ENCODE measurements at regions not wholly inside any gene's neighbourhood (a gene's known extent, or its start where the extent isn't known, plus 50 kb on each side); places are given as distances from the start of the nearest gene placed in this dataset.
"Not testable (repeated sequence)": the region's sequence is repeated elsewhere in the genome, so short reads cannot be mapped to it uniquely, and the experiment has no call there.

DNA sequence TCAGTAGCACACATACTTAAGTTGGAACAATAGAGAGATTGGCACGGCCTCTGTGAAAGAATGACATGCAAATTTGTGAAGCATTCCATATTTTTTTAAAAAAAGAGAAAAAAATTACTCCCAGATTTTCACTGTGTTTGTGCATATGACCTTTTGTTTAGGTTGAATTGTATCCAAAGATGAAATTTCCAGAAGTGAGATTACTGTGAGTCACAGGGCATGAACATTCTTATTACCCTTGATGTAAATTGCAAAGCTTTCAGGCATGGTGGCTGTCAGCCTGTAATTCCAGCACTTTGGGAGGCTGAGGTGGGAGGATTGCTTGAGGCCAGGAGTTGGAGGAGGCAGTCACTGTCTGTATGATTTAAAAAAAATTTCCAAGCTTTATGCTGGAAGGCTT, 329.5 kb downstream of the ZNF37A start:
- FAIRE-seq; H2AFZ ChIP-seq (ENCODE audit: control insufficient read depth, low read depth, low read length); RAD21 ChIA-PET (ENCODE audit: unreplicated experiment); H3K4me2 ChIP-seq (ENCODE audit: control insufficient read depth, insufficient read depth); H3K9me3 ChIP-seq (replicated peaks; ENCODE audit: control insufficient read depth, insufficient read depth, low read length); H3K4me1 ChIP-seq (ENCODE audit: control insufficient read depth, insufficient read depth, low read length); H3K36me3 ChIP-seq (ENCODE audit: control insufficient read depth in 2 of 2, insufficient read depth in 2 of 2, low read length in 1 of 2); H3K4me3 ChIP-seq; H3K79me2 ChIP-seq (ENCODE audit: control insufficient read depth, insufficient read depth, low read length); DNase-seq (ENCODE audit: low read depth, low spot score); H4K20me1 ChIP-seq (ENCODE audit: control insufficient read depth, insufficient read depth); ATAC-seq; H3K27me3 ChIP-seq (replicated peaks in 1 of 2; ENCODE audit: control insufficient read depth in 2 of 2, insufficient read depth in 2 of 2, low read length in 1 of 2); POLR2A ChIA-PET; CTCF ChIA-PET; BruUV-seq (replicated peaks); intact Hi-C loops (cut with micrococcal nuclease; ENCODE audit: unreplicated experiment); H3K9ac ChIP-seq (ENCODE audit: control insufficient read depth, insufficient read depth, low read length); H3K27ac ChIP-seq (ENCODE audit: control insufficient read depth, insufficient read depth); in situ Hi-C loops (cut with MboI); SMC1A ChIA-PET (ENCODE audit: uncharacterized antibody, unreplicated experiment): not testable (repeated sequence)
- WGBS (ENCODE audit: insufficient coverage, insufficient replicate concordance, low lambda C conversion rate, missing lambda C conversion rate): 100% methylated on average over 1 of the region's 1 CpG

DNA sequence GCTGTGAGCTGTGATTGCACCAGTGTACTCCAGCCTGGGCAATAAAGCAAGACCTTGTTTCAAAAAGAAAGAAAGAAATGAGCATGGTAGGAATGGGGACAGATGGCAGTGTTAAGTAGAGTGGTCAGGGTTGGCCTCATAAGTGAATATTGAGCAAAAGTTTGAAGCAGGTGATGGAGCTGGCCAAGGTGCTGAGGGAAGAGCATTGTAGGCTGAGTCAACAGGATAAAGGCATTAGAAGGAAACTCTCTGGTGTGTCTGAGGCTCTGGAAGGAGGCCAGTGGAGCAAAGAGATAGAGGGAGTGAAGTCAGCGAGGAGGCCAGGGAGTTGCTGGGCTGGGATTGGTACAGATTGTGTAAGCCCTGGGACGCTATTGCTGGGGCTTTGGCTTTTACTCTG, 336.1 kb downstream of the ZNF37A start:
- H3K4me3 ChIP-seq; H3K9ac ChIP-seq (ENCODE audit: control insufficient read depth, insufficient read depth, low read length); DNase-seq (ENCODE audit: low read depth, low spot score); CTCF ChIA-PET; BruUV-seq (replicated peaks); H3K36me3 ChIP-seq (ENCODE audit: control insufficient read depth in 2 of 2, insufficient read depth in 2 of 2, low read length in 1 of 2); H3K9me3 ChIP-seq (replicated peaks; ENCODE audit: control insufficient read depth, insufficient read depth, low read length); H3K79me2 ChIP-seq (ENCODE audit: control insufficient read depth, insufficient read depth, low read length); H3K27ac ChIP-seq (ENCODE audit: control insufficient read depth, insufficient read depth); ATAC-seq; SMC1A ChIA-PET (ENCODE audit: uncharacterized antibody, unreplicated experiment); FAIRE-seq; H3K4me1 ChIP-seq (ENCODE audit: control insufficient read depth, insufficient read depth, low read length); H3K27me3 ChIP-seq (replicated peaks in 1 of 2; ENCODE audit: control insufficient read depth in 2 of 2, insufficient read depth in 2 of 2, low read length in 1 of 2); H3K4me2 ChIP-seq (ENCODE audit: control insufficient read depth, insufficient read depth); H4K20me1 ChIP-seq (ENCODE audit: control insufficient read depth, insufficient read depth); RAD21 ChIA-PET (ENCODE audit: unreplicated experiment); in situ Hi-C loops (cut with MboI); H2AFZ ChIP-seq (ENCODE audit: control insufficient read depth, low read depth, low read length); intact Hi-C loops (cut with micrococcal nuclease; ENCODE audit: unreplicated experiment); POLR2A ChIA-PET: not testable (repeated sequence)
- WGBS (ENCODE audit: insufficient coverage, insufficient replicate concordance, low lambda C conversion rate, missing lambda C conversion rate): 100% methylated on average over 1 of the region's 2 CpGs

DNA sequence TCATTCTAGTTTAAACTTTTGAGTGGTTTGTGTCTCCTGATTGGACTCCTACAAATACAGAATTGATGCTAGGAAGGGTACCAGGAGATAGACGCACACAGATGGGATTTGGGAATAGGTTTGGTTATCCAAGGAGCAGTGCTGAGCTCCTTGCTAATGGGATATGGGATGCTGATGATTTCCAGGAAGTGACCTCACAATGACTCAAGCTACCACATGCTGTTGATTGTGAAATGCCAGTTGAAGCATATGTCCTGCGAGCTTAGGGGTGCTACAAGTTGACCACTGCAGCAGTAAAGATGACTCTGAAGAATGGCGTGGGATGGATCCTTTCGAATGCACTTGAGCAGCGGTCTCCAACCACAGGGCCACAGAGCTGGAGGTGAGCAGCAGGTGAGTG, 343.2 kb downstream of the ZNF37A start:
- H2AFZ ChIP-seq (ENCODE audit: control insufficient read depth, low read depth, low read length); RAD21 ChIA-PET (ENCODE audit: unreplicated experiment); H3K4me3 ChIP-seq; H4K20me1 ChIP-seq (ENCODE audit: control insufficient read depth, insufficient read depth); DNase-seq (ENCODE audit: low read depth, low spot score); in situ Hi-C loops (cut with MboI); SMC1A ChIA-PET (ENCODE audit: uncharacterized antibody, unreplicated experiment); BruUV-seq (replicated peaks); H3K79me2 ChIP-seq (ENCODE audit: control insufficient read depth, insufficient read depth, low read length); H3K9me3 ChIP-seq (replicated peaks; ENCODE audit: control insufficient read depth, insufficient read depth, low read length); POLR2A ChIA-PET; H3K4me2 ChIP-seq (ENCODE audit: control insufficient read depth, insufficient read depth); FAIRE-seq; CTCF ChIA-PET; ATAC-seq; intact Hi-C loops (cut with micrococcal nuclease; ENCODE audit: unreplicated experiment); H3K9ac ChIP-seq (ENCODE audit: control insufficient read depth, insufficient read depth, low read length); H3K4me1 ChIP-seq (ENCODE audit: control insufficient read depth, insufficient read depth, low read length); H3K36me3 ChIP-seq (ENCODE audit: control insufficient read depth in 2 of 2, insufficient read depth in 2 of 2, low read length in 1 of 2); H3K27me3 ChIP-seq (replicated peaks in 1 of 2; ENCODE audit: control insufficient read depth in 2 of 2, insufficient read depth in 2 of 2, low read length in 1 of 2); H3K27ac ChIP-seq (ENCODE audit: control insufficient read depth, insufficient read depth): not testable (repeated sequence)
- 100% methylated on average over 2 of the region's 5 CpGs for WGBS (ENCODE audit: insufficient coverage, insufficient replicate concordance, low lambda C conversion rate, missing lambda C conversion rate)

DNA sequence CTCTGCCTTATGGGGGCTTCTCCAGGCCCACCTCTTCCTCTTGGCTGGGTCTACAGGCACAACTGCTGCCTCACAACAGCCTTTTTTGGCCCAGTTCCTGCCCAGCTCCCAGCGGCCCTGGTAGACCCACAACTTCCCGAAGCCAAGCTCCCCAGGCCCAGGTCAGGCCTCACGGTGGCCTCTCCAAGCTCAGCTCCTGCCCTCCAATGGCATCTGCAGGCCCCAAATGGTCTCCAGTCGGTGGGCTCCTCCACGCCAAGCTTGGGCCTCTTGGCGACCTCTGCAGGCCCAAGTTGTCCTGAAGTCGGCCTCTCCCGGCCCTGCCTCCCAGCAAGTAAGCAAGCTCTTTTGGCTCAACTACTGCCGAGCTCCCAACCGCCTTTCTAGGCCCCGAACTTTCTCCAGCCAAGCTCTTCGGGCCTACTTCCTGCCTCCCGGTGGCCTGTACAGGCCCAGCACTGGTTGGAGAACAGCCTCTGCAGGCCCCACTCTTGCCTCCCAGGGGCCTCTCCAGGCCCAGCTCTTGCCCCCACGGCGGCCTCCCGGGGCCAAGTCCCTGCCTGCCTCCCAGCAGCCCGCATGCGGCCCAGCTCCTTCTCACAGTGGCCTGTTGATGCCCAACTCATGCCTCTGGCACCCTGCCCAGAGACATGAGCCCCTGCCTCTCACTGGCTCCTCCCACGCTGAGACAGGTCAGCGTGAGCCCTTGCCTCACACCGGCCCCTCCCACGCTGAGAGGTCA, 354.6 kb downstream of the ZNF37A start:
- H3K4me3 ChIP-seq; H4K20me1 ChIP-seq (ENCODE audit: control insufficient read depth, insufficient read depth); H3K9me3 ChIP-seq (replicated peaks; ENCODE audit: control insufficient read depth, insufficient read depth, low read length); H3K79me2 ChIP-seq (ENCODE audit: control insufficient read depth, insufficient read depth, low read length); DNase-seq (ENCODE audit: low read depth, low spot score); H3K36me3 ChIP-seq (ENCODE audit: control insufficient read depth in 2 of 2, insufficient read depth in 2 of 2, low read length in 1 of 2); H3K27me3 ChIP-seq (replicated peaks in 1 of 2; ENCODE audit: control insufficient read depth in 2 of 2, insufficient read depth in 2 of 2, low read length in 1 of 2); BruUV-seq (replicated peaks); H3K4me2 ChIP-seq (ENCODE audit: control insufficient read depth, insufficient read depth); H2AFZ ChIP-seq (ENCODE audit: control insufficient read depth, low read depth, low read length); in situ Hi-C loops (cut with MboI); CTCF ChIA-PET; intact Hi-C loops (cut with micrococcal nuclease; ENCODE audit: unreplicated experiment); ATAC-seq; RAD21 ChIA-PET (ENCODE audit: unreplicated experiment); H3K9ac ChIP-seq (ENCODE audit: control insufficient read depth, insufficient read depth, low read length); SMC1A ChIA-PET (ENCODE audit: uncharacterized antibody, unreplicated experiment); H3K27ac ChIP-seq (ENCODE audit: control insufficient read depth, insufficient read depth); FAIRE-seq; POLR2A ChIA-PET; H3K4me1 ChIP-seq (ENCODE audit: control insufficient read depth, insufficient read depth, low read length): not testable (repeated sequence)
- WGBS (ENCODE audit: insufficient coverage, insufficient replicate concordance, low lambda C conversion rate, missing lambda C conversion rate): 95% methylated on average over 22 of the region's 22 CpGs
